GM23338 (cell line): ENCODE measurements at regions not wholly inside any gene's neighbourhood (a gene's known extent, or its start where the extent isn't known, plus 50 kb on each side); places are given as distances from the start of the nearest gene placed in this dataset.

Experiments
- ATAC-seq: fragments of 200-7000 bp; cut with Tn5 transposase; 3 replicates; pipeline ENCODE4 v1.9.1; 2020
- DNase-seq: peaks from one replicate; pipeline ENCODE4 v3.0.0-alpha.2; 2015; ENCODE audit warnings: low spot score
- H2AFZ ChIP-seq: fragments of 200-600 bp; sonication (generic); 2 replicates; pipeline ENCODE4 v1.8.0; 2016; ENCODE audit warnings: antibody characterized with exemption, mild to moderate bottlenecking, moderate library complexity
- H3F3A ChIP-seq: fragments of 200-600 bp; sonication (generic); replicated peaks from 2 replicates; pipeline ENCODE4 v1.8.0; 2017; ENCODE audit warnings: antibody characterized with exemption, mixed run types, low read depth
- H3K27ac ChIP-seq: fragments of 200-600 bp; sonication (generic); 2 replicates; pipeline ENCODE4 v1.6.1; 2016; ENCODE audit warnings: low read depth
- H3K27me3 ChIP-seq: fragments of 200-600 bp; sonication (generic); 2 replicates; pipeline ENCODE4 v1.8.0; 2016; ENCODE audit warnings: mild to moderate bottlenecking, mixed run types, moderate library complexity; ENCODE audit not compliant: insufficient read depth
- H3K36me3 ChIP-seq: fragments of 200-600 bp; sonication (generic); 2 replicates; pipeline ENCODE4 v1.8.0; 2016; ENCODE audit warnings: mild to moderate bottlenecking; ENCODE audit not compliant: insufficient read depth
- H3K4me1 ChIP-seq: fragments of 200-600 bp; sonication (generic); 2 replicates; pipeline ENCODE4 v1.8.0; 2016; ENCODE audit warnings: mild to moderate bottlenecking, moderate library complexity; ENCODE audit not compliant: insufficient read depth
- H3K4me2 ChIP-seq: fragments of 200-600 bp; sonication (generic); 2 replicates; pipeline ENCODE4 v1.7.1; 2017; ENCODE audit warnings: mixed run types
- H3K4me3 ChIP-seq: fragments of 200-600 bp; sonication (generic); 2 replicates; pipeline ENCODE4 v1.6.1; 2016; ENCODE audit warnings: mixed run types
- H3K79me2 ChIP-seq: fragments of 200-600 bp; sonication (generic); replicated peaks from 2 replicates; pipeline ENCODE4 v1.8.0; 2017; ENCODE audit warnings: mild to moderate bottlenecking; ENCODE audit not compliant: insufficient read depth
- H3K9me2 ChIP-seq: fragments of 200-600 bp; sonication (generic); 2 replicates; pipeline ENCODE4 v1.8.0; 2017; ENCODE audit not compliant: insufficient read depth
- H4K20me1 ChIP-seq: fragments of 200-600 bp; sonication (generic); replicated peaks from 2 replicates; pipeline ENCODE4 v1.8.0; 2017; ENCODE audit warnings: mild to moderate bottlenecking; ENCODE audit not compliant: insufficient read depth
- H3K27ac Mint-ChIP-seq: 2 replicates; pipeline ENCODE4 v1.8.0; 2020; ENCODE audit warnings: inconsistent platforms, mild to moderate bottlenecking, moderate library complexity, mixed read lengths
- H3K27me3 Mint-ChIP-seq: 3 replicates; pipeline ENCODE4 v1.8.0; 2022; ENCODE audit warnings: low read depth, mild to moderate bottlenecking, moderate library complexity, mixed read lengths, inconsistent platforms; ENCODE audit not compliant: insufficient read depth, poor library complexity
- H3K36me3 Mint-ChIP-seq: 3 replicates; pipeline ENCODE4 v1.8.0; 2021; ENCODE audit warnings: low read depth, mild to moderate bottlenecking, inconsistent platforms, moderate library complexity, mixed read lengths
- H3K4me1 Mint-ChIP-seq: 3 replicates; pipeline ENCODE4 v1.8.0; 2020; ENCODE audit warnings: mild to moderate bottlenecking, inconsistent platforms, mixed read lengths
- H3K4me3 Mint-ChIP-seq: 3 replicates; pipeline ENCODE4 v1.8.0; 2021; ENCODE audit warnings: moderate library complexity, mild to moderate bottlenecking, inconsistent platforms, mixed read lengths
- H3K9me3 Mint-ChIP-seq: 3 replicates; pipeline ENCODE4 v1.8.0; 2020; ENCODE audit warnings: moderate library complexity, mild to moderate bottlenecking, inconsistent platforms, mixed read lengths
- CREB1 ChIP-seq: fragments of 250-450 bp; sonication (Bioruptor Pico); IDR thresholded peaks from 2 replicates; pipeline ENCODE4 v1.5.0; 2020; ENCODE audit warnings: low read depth, mild to moderate bottlenecking, moderate library complexity
- EZH2 ChIP-seq: fragments of 200-600 bp; sonication (generic); IDR thresholded peaks from one replicate; pipeline ENCODE4 v1.8.0; 2017; ENCODE audit warnings: antibody characterized with exemption, mild to moderate bottlenecking, low read depth; ENCODE audit not compliant: unreplicated experiment
- EZH2phosphoT487 ChIP-seq: fragments of 200-600 bp; sonication (generic); IDR thresholded peaks from one replicate; pipeline ENCODE4 v1.8.1; 2018; ENCODE audit warnings: antibody characterized with exemption; ENCODE audit not compliant: unreplicated experiment
- JUNB ChIP-seq: IDR thresholded peaks from one replicate; pipeline ENCODE4 v1.6.1; 2016; ENCODE audit warnings: antibody characterized with exemption; ENCODE audit not compliant: unreplicated experiment
- NANOG ChIP-seq: IDR thresholded peaks from 2 replicates; pipeline ENCODE4 v1.6.1; 2016; ENCODE audit warnings: antibody characterized with exemption, borderline replicate concordance
- STAT1 ChIP-seq: IDR thresholded peaks from one replicate; pipeline ENCODE4 v1.6.1; 2016; ENCODE audit warnings: antibody characterized with exemption; ENCODE audit not compliant: unreplicated experiment
- ZNF114 ChIP-seq: fragments of 250-450 bp; sonication (Bioruptor Pico); IDR thresholded peaks from 2 replicates; pipeline ENCODE4 v1.5.0; 2020; ENCODE audit warnings: mild to moderate bottlenecking, moderate library complexity
- TF ChIP-seq, protein P1 (sequence below): IDR thresholded peaks from 2 replicates; pipeline ENCODE4 v1.6.1; 2016; ENCODE audit warnings: antibody characterized with exemption
- TF ChIP-seq, protein P2 (sequence below), 2 experiments: fragments of 200-600 bp in 1 of 2; sonication (generic) in 1 of 2; conservative IDR thresholded peaks; 2 replicates each; pipeline versions ENCODE4 v1.5.1 to v1.6.1; 2016 to 2017; ENCODE audit warnings: antibody characterized with exemption in 2 of 2, low read depth in 2 of 2, mild to moderate bottlenecking in 2 of 2, moderate library complexity in 1 of 2
- TF ChIP-seq, protein P3 (sequence below): fragments of 250-450 bp; sonication (Bioruptor Pico); IDR thresholded peaks from 2 replicates; pipeline ENCODE4 v1.5.0; 2020; ENCODE audit warnings: mild to moderate bottlenecking, moderate library complexity

DNA sequence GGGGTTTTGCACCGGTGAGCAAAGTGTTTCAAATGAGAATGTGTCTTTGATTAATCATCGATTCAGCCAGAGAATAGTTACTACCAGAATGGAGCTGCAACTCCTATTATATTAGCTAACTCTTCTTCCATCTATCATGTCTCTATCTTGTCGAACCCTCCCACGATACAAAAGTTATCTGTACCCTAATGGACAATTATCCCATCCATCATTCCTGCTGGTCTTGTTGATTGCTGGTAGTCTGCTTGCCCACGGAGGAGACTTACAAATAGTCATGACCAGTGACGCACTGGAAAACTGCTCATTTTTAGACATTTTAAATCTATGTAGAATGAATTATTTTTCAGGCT is 67.5 kb downstream of the RTL9 start:
- no peaks in the 10 kb centered on the region for H3F3A ChIP-seq
- no peak for DNase-seq

DNA sequence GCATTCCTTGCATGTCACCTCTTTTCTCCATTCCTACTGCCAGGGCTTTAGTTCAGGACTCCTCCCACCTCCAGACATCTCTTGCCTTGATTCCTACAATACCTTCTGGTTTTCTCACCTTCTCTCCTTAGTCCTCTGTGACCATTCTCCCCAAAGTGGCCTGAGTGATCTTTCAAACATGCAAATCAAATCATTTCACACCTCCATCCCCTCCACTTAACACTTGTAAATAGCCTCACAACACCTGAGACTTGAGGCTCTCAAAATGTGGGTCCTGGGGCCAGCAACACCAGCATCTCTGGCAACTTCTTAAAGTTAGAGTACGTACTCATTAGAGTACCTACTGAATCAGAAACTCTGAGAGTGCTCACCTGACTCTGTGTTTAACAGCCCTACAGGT is 68.4 kb downstream of the RTL9 start:
- no peak overlapping the region for H3K4me3 Mint-ChIP-seq
- H3F3A ChIP-seq, result no peaks in the 10 kb centered on the region
- peaks cover 12% of the 10 kb centered on the region for H3K4me1 Mint-ChIP-seq
- no peak overlapping the region for H3K27ac ChIP-seq
- no peak overlapping the region for H3K4me3 ChIP-seq
- no peaks in the 10 kb centered on the region for H3K36me3 Mint-ChIP-seq
- no peaks in the 10 kb centered on the region for H3K9me3 Mint-ChIP-seq
- H2AFZ ChIP-seq, result no peak overlapping the region
- no peaks in the 10 kb centered on the region for H4K20me1 ChIP-seq
- peaks cover 7% of the 10 kb centered on the region for H3K27me3 Mint-ChIP-seq
- DNase-seq (no peak), ATAC-seq (no peak)
- H3K79me2 ChIP-seq, result no peaks in the 10 kb centered on the region
- no peaks in the 10 kb centered on the region for H3K9me2 ChIP-seq
- no peaks in the 10 kb centered on the region for H3K4me1 ChIP-seq
- no peak overlapping the region for H3K4me2 ChIP-seq
- no peaks in the 10 kb centered on the region for H3K27me3 ChIP-seq
- H3K36me3 ChIP-seq, result no peaks in the 10 kb centered on the region
- no peak overlapping the region for H3K27ac Mint-ChIP-seq
- no peak for TF ChIP-seq STAT1
- TF ChIP-seq JUNB, result no peak
- TF ChIP-seq NANOG, result no peak
- TF ChIP-seq, protein P1, sequence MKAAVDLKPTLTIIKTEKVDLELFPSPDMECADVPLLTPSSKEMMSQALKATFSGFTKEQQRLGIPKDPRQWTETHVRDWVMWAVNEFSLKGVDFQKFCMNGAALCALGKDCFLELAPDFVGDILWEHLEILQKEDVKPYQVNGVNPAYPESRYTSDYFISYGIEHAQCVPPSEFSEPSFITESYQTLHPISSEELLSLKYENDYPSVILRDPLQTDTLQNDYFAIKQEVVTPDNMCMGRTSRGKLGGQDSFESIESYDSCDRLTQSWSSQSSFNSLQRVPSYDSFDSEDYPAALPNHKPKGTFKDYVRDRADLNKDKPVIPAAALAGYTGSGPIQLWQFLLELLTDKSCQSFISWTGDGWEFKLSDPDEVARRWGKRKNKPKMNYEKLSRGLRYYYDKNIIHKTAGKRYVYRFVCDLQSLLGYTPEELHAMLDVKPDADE, result no peak
- TF ChIP-seq ZNF114 (CRISPR knock-in tag), result no peak
- TF ChIP-seq, protein P2, sequence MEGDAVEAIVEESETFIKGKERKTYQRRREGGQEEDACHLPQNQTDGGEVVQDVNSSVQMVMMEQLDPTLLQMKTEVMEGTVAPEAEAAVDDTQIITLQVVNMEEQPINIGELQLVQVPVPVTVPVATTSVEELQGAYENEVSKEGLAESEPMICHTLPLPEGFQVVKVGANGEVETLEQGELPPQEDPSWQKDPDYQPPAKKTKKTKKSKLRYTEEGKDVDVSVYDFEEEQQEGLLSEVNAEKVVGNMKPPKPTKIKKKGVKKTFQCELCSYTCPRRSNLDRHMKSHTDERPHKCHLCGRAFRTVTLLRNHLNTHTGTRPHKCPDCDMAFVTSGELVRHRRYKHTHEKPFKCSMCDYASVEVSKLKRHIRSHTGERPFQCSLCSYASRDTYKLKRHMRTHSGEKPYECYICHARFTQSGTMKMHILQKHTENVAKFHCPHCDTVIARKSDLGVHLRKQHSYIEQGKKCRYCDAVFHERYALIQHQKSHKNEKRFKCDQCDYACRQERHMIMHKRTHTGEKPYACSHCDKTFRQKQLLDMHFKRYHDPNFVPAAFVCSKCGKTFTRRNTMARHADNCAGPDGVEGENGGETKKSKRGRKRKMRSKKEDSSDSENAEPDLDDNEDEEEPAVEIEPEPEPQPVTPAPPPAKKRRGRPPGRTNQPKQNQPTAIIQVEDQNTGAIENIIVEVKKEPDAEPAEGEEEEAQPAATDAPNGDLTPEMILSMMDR (conservative IDR thresholded peaks at IDR 0.05; ENCODE audit: low read depth in 2 of 2), result no peak
- TF ChIP-seq, protein P3, sequence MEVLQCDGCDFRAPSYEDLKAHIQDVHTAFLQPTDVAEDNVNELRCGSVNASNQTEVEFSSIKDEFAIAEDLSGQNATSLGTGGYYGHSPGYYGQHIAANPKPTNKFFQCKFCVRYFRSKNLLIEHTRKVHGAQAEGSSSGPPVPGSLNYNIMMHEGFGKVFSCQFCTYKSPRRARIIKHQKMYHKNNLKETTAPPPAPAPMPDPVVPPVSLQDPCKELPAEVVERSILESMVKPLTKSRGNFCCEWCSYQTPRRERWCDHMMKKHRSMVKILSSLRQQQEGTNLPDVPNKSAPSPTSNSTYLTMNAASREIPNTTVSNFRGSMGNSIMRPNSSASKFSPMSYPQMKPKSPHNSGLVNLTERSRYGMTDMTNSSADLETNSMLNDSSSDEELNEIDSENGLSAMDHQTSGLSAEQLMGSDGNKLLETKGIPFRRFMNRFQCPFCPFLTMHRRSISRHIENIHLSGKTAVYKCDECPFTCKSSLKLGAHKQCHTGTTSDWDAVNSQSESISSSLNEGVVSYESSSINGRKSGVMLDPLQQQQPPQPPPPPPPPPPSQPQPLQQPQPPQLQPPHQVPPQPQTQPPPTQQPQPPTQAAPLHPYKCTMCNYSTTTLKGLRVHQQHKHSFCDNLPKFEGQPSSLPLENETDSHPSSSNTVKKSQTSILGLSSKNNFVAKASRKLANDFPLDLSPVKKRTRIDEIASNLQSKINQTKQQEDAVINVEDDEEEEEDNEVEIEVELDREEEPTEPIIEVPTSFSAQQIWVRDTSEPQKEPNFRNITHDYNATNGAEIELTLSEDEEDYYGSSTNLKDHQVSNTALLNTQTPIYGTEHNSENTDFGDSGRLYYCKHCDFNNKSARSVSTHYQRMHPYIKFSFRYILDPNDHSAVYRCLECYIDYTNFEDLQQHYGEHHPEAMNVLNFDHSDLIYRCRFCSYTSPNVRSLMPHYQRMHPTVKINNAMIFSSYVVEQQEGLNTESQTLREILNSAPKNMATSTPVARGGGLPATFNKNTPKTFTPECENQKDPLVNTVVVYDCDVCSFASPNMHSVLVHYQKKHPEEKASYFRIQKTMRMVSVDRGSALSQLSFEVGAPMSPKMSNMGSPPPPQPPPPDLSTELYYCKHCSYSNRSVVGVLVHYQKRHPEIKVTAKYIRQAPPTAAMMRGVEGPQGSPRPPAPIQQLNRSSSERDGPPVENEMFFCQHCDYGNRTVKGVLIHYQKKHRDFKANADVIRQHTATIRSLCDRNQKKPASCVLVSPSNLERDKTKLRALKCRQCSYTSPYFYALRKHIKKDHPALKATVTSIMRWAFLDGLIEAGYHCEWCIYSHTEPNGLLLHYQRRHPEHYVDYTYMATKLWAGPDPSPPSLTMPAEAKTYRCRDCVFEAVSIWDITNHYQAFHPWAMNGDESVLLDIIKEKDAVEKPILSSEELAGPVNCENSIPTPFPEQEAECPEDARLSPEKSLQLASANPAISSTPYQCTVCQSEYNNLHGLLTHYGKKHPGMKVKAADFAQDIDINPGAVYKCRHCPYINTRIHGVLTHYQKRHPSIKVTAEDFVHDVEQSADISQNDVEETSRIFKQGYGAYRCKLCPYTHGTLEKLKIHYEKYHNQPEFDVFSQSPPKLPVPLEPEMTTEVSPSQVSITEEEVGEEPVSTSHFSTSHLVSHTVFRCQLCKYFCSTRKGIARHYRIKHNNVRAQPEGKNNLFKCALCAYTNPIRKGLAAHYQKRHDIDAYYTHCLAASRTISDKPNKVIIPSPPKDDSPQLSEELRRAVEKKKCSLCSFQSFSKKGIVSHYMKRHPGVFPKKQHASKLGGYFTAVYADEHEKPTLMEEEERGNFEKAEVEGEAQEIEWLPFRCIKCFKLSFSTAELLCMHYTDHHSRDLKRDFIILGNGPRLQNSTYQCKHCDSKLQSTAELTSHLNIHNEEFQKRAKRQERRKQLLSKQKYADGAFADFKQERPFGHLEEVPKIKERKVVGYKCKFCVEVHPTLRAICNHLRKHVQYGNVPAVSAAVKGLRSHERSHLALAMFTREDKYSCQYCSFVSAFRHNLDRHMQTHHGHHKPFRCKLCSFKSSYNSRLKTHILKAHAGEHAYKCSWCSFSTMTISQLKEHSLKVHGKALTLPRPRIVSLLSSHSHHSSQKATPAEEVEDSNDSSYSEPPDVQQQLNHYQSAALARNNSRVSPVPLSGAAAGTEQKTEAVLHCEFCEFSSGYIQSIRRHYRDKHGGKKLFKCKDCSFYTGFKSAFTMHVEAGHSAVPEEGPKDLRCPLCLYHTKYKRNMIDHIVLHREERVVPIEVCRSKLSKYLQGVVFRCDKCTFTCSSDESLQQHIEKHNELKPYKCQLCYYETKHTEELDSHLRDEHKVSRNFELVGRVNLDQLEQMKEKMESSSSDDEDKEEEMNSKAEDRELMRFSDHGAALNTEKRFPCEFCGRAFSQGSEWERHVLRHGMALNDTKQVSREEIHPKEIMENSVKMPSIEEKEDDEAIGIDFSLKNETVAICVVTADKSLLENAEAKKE (CRISPR knock-in tag), result no peak
- TF ChIP-seq CREB1 (CRISPR knock-in tag), result no peak
- no peak for TF ChIP-seq EZH2

More for the DNA sequence above, 67.5 kb downstream of the RTL9 start:
- Histone ChIP-seq H3K4me1 (no peaks in the 10 kb centered on the region), H3K36me3 (no peaks in the 10 kb centered on the region), H3K79me2 (no peaks in the 10 kb centered on the region), H3K4me2 (no peak overlapping the region), H3K4me3 (no peak overlapping the region), H3K27me3 (no peaks in the 10 kb centered on the region), H3K9me2 (no peaks in the 10 kb centered on the region), H4K20me1 (no peaks in the 10 kb centered on the region), H2AFZ (no peak overlapping the region), H3K27ac (no peak overlapping the region)
- Mint-ChIP-seq H3K27ac (no peak overlapping the region), H3K4me3 (no peak overlapping the region), H3K27me3 (peaks cover 6% of the 10 kb centered on the region), H3K9me3 (no peaks in the 10 kb centered on the region), H3K36me3 (no peaks in the 10 kb centered on the region), H3K4me1 (peaks cover 12% of the 10 kb centered on the region)
- no peak for ATAC-seq
- TF ChIP-seq, protein P2 (conservative IDR thresholded peaks at IDR 0.05; ENCODE audit: low read depth in 2 of 2), result no peak
- TF ChIP-seq EZH2phosphoT487, result no peak
